ENCODE measurements at regions not wholly inside any gene's neighbourhood (a gene's known extent, or its start where the extent isn't known, plus 50 kb on each side); places are given as distances from the start of the nearest gene placed in this dataset.
"Not testable (repeated sequence)": the region's sequence is repeated elsewhere in the genome, so short reads cannot be mapped to it uniquely, and the experiment has no call there.

GRCh38 chr20:25864963-25865714, 168.5 kb upstream of the ZNF337 start:
- DNase-seq (ENCODE audit: low read depth, low spot score) = not testable (repeated sequence)

- DNase-seq (ENCODE audit: low read depth, low spot score) = no peak
These were observed 167.8 kb upstream of the ZNF337 start for GRCh38 chr20:25864326-25864962.

- no peak for DNase-seq (ENCODE audit: low read depth, low spot score)
These were observed 167.1 kb upstream of the ZNF337 start for GRCh38 chr20:25863536-25864325.

GRCh38 chr20:25862967-25863530, 166.4 kb upstream of the ZNF337 start:
- peak; percentile 55 for DNase-seq (ENCODE audit: low read depth, low spot score)

GRCh38 chr20:25860531-25861150, 164.0 kb upstream of the ZNF337 start:
- DNase-seq (ENCODE audit: low read depth, low spot score) = no peak

GRCh38 chr20:25859649-25860530, 163.2 kb upstream of the ZNF337 start:
- DNase-seq (ENCODE audit: low read depth, low spot score) = peak; percentile 32

GRCh38 chr20:25858495-25859425, 162.1 kb upstream of the ZNF337 start:
- no peak for DNase-seq (ENCODE audit: low read depth, low spot score)

GRCh38 chr20:25857091-25857788, 160.6 kb upstream of the ZNF337 start:
- not testable (repeated sequence) for DNase-seq (ENCODE audit: low read depth, low spot score)

GRCh38 chr20:25856256-25856884, 159.7 kb upstream of the ZNF337 start:
- no peak for DNase-seq (ENCODE audit: low read depth, low spot score)

- not testable (repeated sequence) for DNase-seq (ENCODE audit: low read depth, low spot score)
These were observed 159.0 kb upstream of the ZNF337 start for GRCh38 chr20:25855451-25856156.

- DNase-seq (ENCODE audit: low read depth, low spot score) = not testable (repeated sequence)
These were observed 158.0 kb upstream of the ZNF337 start for GRCh38 chr20:25854666-25855065.

GRCh38 chr20:25853718-25854388, 157.2 kb upstream of the ZNF337 start:
- peak; percentile 33 for DNase-seq (ENCODE audit: low read depth, low spot score)

- not testable (repeated sequence) for DNase-seq (ENCODE audit: low read depth, low spot score)
These were observed 156.5 kb upstream of the ZNF337 start for GRCh38 chr20:25852968-25853717.

- DNase-seq (ENCODE audit: low read depth, low spot score) = not testable (repeated sequence)
These were observed 153.5 kb upstream of the ZNF337 start for GRCh38 chr20:25850133-25850532.

GRCh38 chr20:25848222-25848621, 151.6 kb upstream of the ZNF337 start:
- no peak for DNase-seq (ENCODE audit: low read depth, low spot score)

- DNase-seq (ENCODE audit: low read depth, low spot score) = not testable (repeated sequence)
These were observed 148.0 kb upstream of the ZNF337 start for GRCh38 chr20:25844640-25845039.
